ENCODE measurements at regions not wholly inside any gene's neighbourhood (a gene's known extent, or its start where the extent isn't known, plus 50 kb on each side); places are given as distances from the start of the nearest gene placed in this dataset.
"Not testable (repeated sequence)": the region's sequence is repeated elsewhere in the genome, so short reads cannot be mapped to it uniquely, and the experiment has no call there.

GRCh38 chr12:31183899-31184298 is 110.2 kb downstream of the DDX11 start:
- H3F3A ChIP-seq (ENCODE audit: insufficient read depth, low read length) = peaks cover 13% of the 10 kb centered on the region
- H4K20me1 ChIP-seq (ENCODE audit: insufficient read depth, low read length); H3K27ac ChIP-seq (ENCODE audit: low read length); H3K4me2 ChIP-seq (ENCODE audit: low read depth, low read length); H3K27me3 ChIP-seq (replicated peaks; ENCODE audit: insufficient read depth, low read length); H3K79me2 ChIP-seq (ENCODE audit: low read length); H2AFZ ChIP-seq (ENCODE audit: low read length); H3K9me3 ChIP-seq (replicated peaks; ENCODE audit: insufficient read depth, low read length); H3K9me2 ChIP-seq (replicated peaks; ENCODE audit: insufficient read depth, low read length); DNase-seq; H3K36me3 ChIP-seq (replicated peaks; ENCODE audit: insufficient read depth, low read length); H3K4me3 ChIP-seq (ENCODE audit: low read length); H3K9ac ChIP-seq (ENCODE audit: low read length): not testable (repeated sequence)
- H3K4me1 ChIP-seq (ENCODE audit: low read length) = peaks cover 17% of the 10 kb centered on the region

- not testable (repeated sequence) for H2AFZ ChIP-seq (ENCODE audit: low read length); H3K27me3 ChIP-seq (replicated peaks; ENCODE audit: insufficient read depth, low read length); H3K36me3 ChIP-seq (replicated peaks; ENCODE audit: insufficient read depth, low read length); H3F3A ChIP-seq (ENCODE audit: insufficient read depth, low read length); H3K4me2 ChIP-seq (ENCODE audit: low read depth, low read length); H4K20me1 ChIP-seq (ENCODE audit: insufficient read depth, low read length); H3K27ac ChIP-seq (ENCODE audit: low read length); H3K4me1 ChIP-seq (ENCODE audit: low read length); H3K9ac ChIP-seq (ENCODE audit: low read length); H3K4me3 ChIP-seq (ENCODE audit: low read length); DNase-seq; H3K9me3 ChIP-seq (replicated peaks; ENCODE audit: insufficient read depth, low read length); H3K79me2 ChIP-seq (ENCODE audit: low read length); H3K9me2 ChIP-seq (replicated peaks; ENCODE audit: insufficient read depth, low read length)
These were observed 111.0 kb downstream of the DDX11 start for GRCh38 chr12:31184667-31185066.

GRCh38 chr12:31192689-31193088 is 119.0 kb downstream of the DDX11 start:
- H3K27me3 ChIP-seq (replicated peaks; ENCODE audit: insufficient read depth, low read length); H2AFZ ChIP-seq (ENCODE audit: low read length); H3K36me3 ChIP-seq (replicated peaks; ENCODE audit: insufficient read depth, low read length); H3K9me2 ChIP-seq (replicated peaks; ENCODE audit: insufficient read depth, low read length); H3K9me3 ChIP-seq (replicated peaks; ENCODE audit: insufficient read depth, low read length); H3K9ac ChIP-seq (ENCODE audit: low read length); DNase-seq; H3K27ac ChIP-seq (ENCODE audit: low read length); H3K4me2 ChIP-seq (ENCODE audit: low read depth, low read length); H3F3A ChIP-seq (ENCODE audit: insufficient read depth, low read length); H4K20me1 ChIP-seq (ENCODE audit: insufficient read depth, low read length); H3K4me3 ChIP-seq (ENCODE audit: low read length); H3K79me2 ChIP-seq (ENCODE audit: low read length); H3K4me1 ChIP-seq (ENCODE audit: low read length): not testable (repeated sequence)

GRCh38 chr12:31195620-31196019 is 122.0 kb downstream of the DDX11 start:
- H3K4me3 ChIP-seq (ENCODE audit: low read length); H3K27ac ChIP-seq (ENCODE audit: low read length); H3K36me3 ChIP-seq (replicated peaks; ENCODE audit: insufficient read depth, low read length); H3K9me2 ChIP-seq (replicated peaks; ENCODE audit: insufficient read depth, low read length); H3K79me2 ChIP-seq (ENCODE audit: low read length); DNase-seq; H4K20me1 ChIP-seq (ENCODE audit: insufficient read depth, low read length); H3K9me3 ChIP-seq (replicated peaks; ENCODE audit: insufficient read depth, low read length); H3K4me1 ChIP-seq (ENCODE audit: low read length); H3K9ac ChIP-seq (ENCODE audit: low read length); H2AFZ ChIP-seq (ENCODE audit: low read length); H3K4me2 ChIP-seq (ENCODE audit: low read depth, low read length); H3K27me3 ChIP-seq (replicated peaks; ENCODE audit: insufficient read depth, low read length); H3F3A ChIP-seq (ENCODE audit: insufficient read depth, low read length): not testable (repeated sequence)

- not testable (repeated sequence) for H3K36me3 ChIP-seq (replicated peaks; ENCODE audit: insufficient read depth, low read length); H4K20me1 ChIP-seq (ENCODE audit: insufficient read depth, low read length); H3K9ac ChIP-seq (ENCODE audit: low read length); H3K4me2 ChIP-seq (ENCODE audit: low read depth, low read length); H3K27me3 ChIP-seq (replicated peaks; ENCODE audit: insufficient read depth, low read length); DNase-seq; H2AFZ ChIP-seq (ENCODE audit: low read length); H3K9me3 ChIP-seq (replicated peaks; ENCODE audit: insufficient read depth, low read length); H3K27ac ChIP-seq (ENCODE audit: low read length); H3K4me3 ChIP-seq (ENCODE audit: low read length); H3K79me2 ChIP-seq (ENCODE audit: low read length); H3K9me2 ChIP-seq (replicated peaks; ENCODE audit: insufficient read depth, low read length)
- Histone ChIP-seq H3K4me1 (ENCODE audit: low read length) (peaks cover 35% of the 10 kb centered on the region), H3F3A (ENCODE audit: insufficient read depth, low read length) (peaks cover 10% of the 10 kb centered on the region)
These were observed 125.8 kb downstream of the DDX11 start for GRCh38 chr12:31199476-31199875.

- Histone ChIP-seq H3K4me1 (ENCODE audit: low read length) (peaks cover 45% of the 10 kb centered on the region), H4K20me1 (ENCODE audit: insufficient read depth, low read length) (no peaks in the 10 kb centered on the region), H3K79me2 (ENCODE audit: low read length) (no peaks in the 10 kb centered on the region), H3K9me2 (replicated peaks; ENCODE audit: insufficient read depth, low read length) (no peaks in the 10 kb centered on the region), H2AFZ (ENCODE audit: low read length) (no peak overlapping the region), H3K4me2 (ENCODE audit: low read depth, low read length) (peak overlapping the region; percentile 51), H3K27ac (ENCODE audit: low read length) (peak overlapping the region; percentile 35; the same call in 1 of the 2 replicates), H3K36me3 (replicated peaks; ENCODE audit: insufficient read depth, low read length) (no peaks in the 10 kb centered on the region), H3F3A (ENCODE audit: insufficient read depth, low read length) (peaks cover 10% of the 10 kb centered on the region), H3K9ac (ENCODE audit: low read length) (no peak overlapping the region), H3K9me3 (replicated peaks; ENCODE audit: insufficient read depth, low read length) (no peaks in the 10 kb centered on the region), H3K4me3 (ENCODE audit: low read length) (no peak overlapping the region), H3K27me3 (replicated peaks; ENCODE audit: insufficient read depth, low read length) (no peaks in the 10 kb centered on the region)
- TF ChIP-seq EZH2phosphoT487 (IDR thresholded peaks at IDR 0.05; ENCODE audit: low read length) (no peak), CTCF (IDR thresholded peaks at IDR 0.05; ENCODE audit: low read length) (no peak), EZH2 (optimal IDR thresholded peaks at IDR 0.05; ENCODE audit: low read depth, low read length) (no peak)
- peak; percentile 82 for DNase-seq
These were observed 124.6 kb downstream of the SINHCAF start for GRCh38 chr12:31201382-31201781.

All from MM.1S (cell line).